NCI-H1092 treated with DMSO at 0.1 percent for 48 hours (cell line): ENCODE measurements at regions not wholly inside any gene's neighbourhood (a gene's known extent, or its start where the extent isn't known, plus 50 kb on each side); places are given as distances from the start of the nearest gene placed in this dataset.

Source experiments
- DNase-seq: peaks from one replicate; lab custom pipeline; 2025; lab: John Stamatoyannopoulos, UW

DNA sequence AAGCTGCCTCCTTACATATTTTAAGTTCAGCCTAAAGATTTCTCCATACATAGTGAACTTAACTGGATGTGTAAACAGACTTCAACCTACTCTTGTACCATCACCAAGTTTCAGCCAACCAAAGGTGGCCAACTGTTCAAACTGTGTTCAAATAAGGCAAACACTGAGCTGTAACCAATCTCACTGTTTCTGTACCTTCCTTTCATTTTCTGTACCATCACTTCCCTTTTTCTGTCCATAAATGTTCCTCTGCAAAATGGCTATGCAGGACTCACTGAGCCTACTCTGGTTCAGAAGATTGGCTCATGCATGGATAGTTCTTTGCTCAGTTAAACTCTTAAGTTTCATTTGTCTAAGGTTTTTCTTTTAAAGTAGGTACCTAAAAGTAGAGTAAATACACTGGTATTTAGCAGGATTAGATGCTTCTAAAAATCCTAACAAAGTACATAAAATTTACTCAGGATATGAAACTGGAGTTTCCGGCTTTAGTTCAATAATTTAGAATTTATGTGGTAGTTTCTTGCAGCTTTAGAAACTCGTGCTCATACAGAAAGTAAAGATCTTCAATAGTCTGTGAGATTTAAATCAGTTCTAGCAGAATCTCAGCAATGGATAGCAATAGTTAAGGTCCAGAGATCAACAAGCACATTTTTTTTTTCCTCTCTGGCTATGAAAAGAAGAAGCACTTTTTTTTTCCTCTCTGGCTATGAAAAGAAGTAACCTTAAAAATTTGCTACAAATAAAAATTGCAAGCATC, 282.0 kb upstream of the PPFIA2 start:
- no peak for DNase-seq

DNA sequence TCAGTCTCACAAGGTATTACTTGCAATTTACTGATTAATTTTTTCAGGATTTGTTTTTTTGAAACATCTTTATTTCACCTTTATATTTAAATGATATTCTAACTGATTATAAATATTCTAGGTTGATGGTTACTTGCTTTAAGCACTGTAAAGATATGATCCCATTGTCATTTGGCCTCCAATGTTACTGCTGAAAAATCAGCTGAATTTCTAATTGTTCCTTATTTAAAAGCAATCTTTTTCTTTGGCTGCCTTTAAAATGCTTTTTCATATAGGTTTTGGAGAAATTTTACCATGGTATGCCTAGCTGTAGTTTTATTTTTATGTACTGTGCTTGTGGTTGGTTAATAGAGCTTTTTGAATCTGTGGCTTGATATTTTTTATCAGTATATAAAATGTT, 275.6 kb upstream of the PPFIA2 start:
- no peak for DNase-seq

GRCh38 chr12:82029936-82030335, 270.8 kb upstream of the PPFIA2 start:
- DNase-seq: no peak

DNA sequence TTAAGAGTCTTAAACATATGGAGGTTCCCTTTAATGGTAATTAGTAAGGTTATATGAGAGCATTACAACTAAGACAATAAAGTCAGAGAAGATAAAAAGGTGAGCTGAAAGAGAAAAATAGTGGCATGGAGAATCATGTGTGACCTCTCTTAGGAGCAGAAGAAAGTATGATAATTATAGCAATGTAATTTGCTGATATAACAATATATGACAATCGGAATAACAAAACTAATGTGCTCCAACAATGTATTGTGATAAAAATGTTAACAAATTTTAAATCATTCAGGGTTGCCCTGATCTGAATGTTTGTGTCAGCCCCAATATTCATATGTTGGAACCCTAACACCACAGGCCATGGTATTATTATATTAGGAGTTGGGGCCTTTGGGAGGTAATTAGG, 269.6 kb upstream of the PPFIA2 start:
- DNase-seq: no peak

DNA sequence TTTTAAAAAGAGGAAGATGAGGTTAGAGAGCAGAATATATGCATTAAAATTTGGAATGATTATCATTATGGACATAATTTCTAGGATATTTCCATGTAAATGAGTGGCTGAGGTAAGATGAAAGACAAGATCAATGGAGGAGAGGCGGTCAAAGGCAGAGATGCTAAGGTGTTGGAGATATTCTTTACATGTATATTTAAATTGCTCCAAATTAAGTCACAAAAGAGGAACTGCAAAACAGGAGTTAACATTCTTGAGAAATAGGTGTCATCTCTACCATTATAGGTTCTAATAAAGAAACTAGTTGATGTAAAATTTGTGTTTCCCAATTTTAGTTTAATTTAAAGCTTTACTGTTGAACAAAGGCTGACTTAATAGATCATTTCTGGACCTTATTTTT, 268.5 kb upstream of the PPFIA2 start:
- DNase-seq: no peak

DNA sequence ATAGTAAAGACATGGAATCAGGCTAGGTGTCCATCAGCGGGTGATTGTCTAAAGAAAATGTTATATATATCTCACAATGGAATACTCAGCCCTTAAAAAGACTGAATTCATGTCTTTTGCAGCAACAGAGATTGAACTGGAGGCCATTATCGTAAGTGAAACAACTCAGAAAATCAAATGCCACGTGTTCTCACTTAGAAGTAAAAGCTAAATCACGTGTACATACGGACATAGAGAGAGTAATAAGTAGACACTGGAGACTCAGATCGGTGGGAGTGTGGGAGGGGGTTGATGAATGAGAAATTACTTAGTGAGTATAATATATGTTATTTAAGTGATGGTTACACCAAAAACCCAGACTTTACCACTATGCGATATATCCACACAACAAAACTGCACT, 266.3 kb upstream of the PPFIA2 start:
- no peak for DNase-seq

DNA sequence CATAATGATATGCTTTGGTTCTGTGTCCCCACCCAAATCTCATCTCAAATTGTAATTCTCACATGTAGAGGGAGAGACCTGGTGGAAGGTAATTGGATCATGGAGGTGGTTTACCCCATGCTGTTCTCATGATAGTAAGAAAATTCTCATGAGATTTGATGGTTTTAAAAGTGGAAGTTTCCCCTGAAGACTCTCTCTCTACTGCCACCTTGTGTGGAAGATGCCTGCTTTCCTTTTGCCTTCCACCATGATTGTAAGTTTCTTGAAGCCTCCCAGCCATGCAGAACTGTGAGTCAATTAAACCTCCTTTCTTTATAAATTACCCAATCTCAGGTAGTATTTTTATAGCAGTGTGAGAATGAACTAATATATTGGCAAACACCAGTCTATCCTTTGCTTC, 260.4 kb upstream of the PPFIA2 start:
- no peak for DNase-seq

DNA sequence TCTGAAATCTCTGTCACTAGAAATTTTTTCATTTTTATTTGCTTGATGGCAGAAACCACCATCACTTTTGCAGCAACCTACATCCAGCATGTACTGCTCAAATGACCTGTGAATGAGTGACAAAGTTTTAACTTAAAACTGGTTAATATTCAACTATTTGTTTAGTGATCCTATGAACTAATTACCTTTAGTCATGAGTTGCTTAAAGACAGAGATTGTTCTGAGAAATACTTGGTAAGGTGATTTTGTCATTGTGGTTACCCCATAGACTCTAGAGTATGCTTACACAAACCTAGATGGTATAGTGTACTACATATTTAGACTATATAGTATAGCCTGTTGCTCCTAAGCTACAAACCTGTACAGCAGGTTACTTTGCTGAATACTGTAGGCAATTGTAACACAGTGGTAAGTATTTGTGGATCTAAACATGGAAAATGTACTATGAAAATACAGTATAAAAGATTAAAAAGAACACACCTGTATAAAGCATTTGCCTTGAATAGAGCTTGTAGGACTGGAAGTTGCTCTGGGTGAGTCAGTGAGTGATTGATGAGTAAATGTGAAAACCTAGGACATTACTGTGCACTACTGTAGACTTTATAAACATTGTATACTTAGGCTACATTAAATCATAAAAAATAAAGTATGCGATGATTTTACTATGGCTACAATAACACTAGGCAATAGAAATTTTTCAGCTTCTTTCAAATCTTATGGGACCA, 256.6 kb upstream of the PPFIA2 start:
- DNase-seq: no peak

DNA sequence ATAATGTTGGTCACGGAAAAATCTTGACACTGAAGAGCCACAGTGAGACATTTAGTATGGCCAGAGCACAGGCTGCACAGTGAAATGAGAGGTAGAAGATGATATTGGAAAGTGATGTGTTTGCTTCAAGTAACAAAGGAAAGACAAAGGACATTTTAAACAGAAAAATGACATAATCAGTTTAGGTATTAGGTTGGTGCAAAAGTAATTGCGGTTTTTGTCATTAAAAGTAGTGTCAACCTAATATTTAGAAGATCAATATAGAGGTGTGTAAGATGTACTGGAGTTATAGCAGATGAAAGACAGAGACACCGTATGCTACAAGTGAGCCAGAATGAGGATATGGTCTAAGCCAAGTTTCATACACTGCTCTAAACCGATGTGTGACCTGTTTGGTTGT, 253.0 kb upstream of the PPFIA2 start:
- DNase-seq: no peak

DNA sequence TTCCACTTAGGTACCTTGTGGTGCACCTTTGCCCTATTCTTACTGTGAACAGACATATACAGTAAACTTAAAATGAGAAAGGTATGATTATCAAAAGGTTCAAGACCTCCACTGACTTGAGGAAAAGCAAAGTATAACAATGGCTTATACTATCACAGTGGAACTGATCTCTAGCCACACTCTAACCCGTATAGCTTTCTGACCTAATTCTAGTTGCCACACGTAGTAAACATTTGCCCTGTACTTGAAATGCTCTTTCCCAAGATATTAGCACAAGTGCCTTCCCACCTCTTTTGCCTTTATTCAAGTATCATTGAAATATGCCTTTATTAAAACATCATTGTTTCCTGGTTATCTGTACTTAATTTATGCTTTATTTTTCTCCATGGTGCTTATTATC, 250.4 kb upstream of the PPFIA2 start:
- no peak for DNase-seq

DNA sequence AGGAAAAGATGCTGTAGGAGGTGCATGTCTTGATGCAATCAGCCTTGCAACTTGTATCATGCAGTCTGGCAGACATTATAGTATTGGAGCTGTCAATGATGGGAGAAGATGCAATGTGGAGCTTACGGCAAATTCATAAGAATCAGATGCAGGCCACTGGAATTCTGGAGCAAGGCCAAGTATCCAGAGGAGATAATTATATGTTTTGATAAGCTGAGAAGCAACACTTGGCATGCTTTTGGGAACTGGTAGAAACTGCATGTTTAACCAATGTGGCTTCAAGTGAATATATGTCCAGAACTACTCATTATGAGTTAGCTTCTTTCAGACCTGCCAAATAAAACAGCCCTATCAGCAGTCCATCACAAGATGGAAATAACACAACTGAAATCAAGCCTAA, 249.1 kb upstream of the PPFIA2 start:
- no peak for DNase-seq

DNA sequence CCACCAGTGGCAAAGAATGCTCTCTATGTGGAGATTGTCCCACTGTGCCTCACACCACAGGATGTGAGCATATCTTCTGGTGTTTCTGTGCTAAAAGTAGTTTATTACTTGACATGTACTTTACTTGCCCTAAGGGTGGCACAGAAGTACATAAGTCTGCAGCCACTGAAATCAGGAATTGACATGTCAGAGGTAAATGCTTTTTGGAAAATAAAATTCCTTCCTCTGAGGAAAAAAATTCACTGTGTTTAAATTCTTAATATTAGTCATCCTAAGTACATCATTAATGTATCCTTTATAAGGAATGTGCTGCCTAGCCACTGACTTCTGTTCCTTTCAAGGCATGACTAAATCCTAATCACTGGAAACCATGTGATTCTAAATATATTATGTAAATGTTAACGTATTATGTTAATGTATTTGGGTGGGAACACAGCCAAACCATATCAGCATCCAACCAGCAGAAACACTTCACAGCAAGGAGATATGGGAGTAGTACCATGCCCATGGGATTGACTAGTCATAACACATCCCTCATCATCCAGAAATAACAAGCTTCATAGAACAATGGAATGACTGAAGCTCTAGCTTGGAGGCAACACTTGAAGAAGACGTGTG, 239.7 kb upstream of the PPFIA2 start:
- DNase-seq: no peak

GRCh38 chr12:81992461-81992860, 233.3 kb upstream of the PPFIA2 start:
- DNase-seq: peak; percentile 14

DNA sequence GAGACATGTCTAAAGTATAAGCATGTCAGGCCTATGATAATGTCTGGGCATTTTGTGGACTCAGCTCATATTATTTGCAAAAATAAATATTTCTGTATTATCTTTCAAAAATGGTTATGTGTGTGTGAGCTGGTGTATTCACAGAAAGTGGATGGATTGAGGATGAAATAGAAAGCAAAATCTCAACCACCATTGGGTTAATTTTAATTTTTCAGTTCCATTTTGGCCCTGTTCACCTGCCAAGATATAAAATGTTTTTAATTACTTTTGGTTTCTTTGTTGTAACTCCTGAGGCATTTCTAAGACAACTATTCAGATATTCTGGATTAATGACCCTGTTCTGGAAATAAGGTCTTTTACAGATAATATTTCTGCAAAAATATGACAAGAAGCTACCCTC, 232.7 kb upstream of the PPFIA2 start:
- DNase-seq: no peak

GRCh38 chr12:81988362-81988761, 229.2 kb upstream of the PPFIA2 start:
- DNase-seq: no peak

DNA sequence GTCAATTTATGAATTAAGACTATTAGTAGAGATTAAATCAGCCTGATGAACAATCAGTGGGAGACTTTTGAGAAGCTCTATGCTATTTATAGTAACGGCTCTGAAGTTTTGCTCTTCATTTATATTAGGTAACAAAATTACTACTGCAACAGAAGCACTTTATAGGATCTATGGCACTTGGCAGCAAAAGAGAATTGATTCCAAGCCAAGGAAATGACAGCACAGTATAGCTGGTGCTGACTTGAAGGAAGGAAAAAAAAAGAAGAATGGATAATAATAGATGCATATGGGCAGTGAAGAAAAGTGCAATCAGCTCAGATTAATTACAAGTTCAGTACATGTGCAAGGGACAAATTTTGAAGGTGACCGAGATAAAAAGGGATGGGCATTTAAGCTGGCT, 228.2 kb upstream of the PPFIA2 start:
- no peak for DNase-seq

DNA sequence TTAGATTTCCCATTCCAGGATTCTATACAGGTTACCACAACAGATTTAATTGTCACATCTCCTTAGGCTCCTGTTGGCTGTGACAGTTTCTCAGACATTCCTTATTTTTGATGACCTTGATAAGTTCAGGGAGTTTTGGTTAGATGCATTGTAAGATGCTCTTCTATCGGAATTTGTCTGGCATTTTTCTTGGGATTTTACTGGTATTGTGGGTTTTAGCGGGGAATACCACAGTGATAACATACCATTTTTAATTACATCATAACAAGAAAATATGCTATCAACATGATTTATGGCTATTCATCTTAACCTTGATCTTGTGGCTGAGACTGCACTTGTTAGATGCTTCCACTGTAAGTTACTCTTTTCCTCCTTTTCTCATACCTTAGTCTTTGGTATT, 217.5 kb upstream of the PPFIA2 start:
- no peak for DNase-seq

DNA sequence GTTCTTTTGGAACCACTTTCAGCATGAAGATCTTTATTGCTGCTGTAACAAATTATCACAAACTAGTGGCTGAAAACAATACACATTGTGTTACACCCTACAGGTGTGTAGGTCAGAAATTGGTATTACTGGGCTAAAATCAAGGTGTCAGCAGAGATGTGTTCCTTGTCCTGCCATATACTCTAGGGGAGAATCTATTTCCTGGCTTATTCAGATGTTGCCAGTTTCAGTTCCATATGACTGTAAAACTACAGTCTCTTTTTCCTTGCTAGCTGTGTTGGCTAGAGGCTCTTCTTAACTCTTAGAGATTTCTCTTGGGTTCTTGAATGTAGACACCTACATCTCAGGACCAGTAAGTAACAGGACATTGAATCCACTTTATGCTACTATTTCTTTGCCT, 215.6 kb upstream of the PPFIA2 start:
- DNase-seq: no peak

DNA sequence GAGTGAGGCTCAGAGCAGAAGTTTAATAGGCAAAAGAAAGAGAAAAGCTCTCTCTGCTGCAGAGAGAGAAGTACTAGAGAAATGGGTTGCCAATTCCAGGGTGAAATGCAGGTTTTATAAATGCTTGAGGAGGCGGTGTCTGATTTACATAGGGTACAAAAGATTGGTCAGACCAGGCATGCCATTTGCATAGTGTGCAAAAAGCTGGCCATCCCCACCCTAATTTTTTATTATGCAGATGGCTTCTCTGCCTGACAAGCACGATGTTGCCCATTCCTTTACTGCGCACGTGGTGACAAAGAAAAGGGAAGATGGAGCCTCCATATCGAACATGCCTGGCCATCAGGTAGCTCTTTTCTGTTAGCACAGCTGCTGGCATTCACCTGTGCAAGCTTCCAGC, 209.3 kb upstream of the PPFIA2 start:
- DNase-seq: no peak

GRCh38 chr12:81963636-81964035, 204.5 kb upstream of the PPFIA2 start:
- DNase-seq: no peak

- DNase-seq: no peak
These were observed 203.9 kb upstream of the PPFIA2 start for GRCh38 chr12:81963026-81963425.

DNA sequence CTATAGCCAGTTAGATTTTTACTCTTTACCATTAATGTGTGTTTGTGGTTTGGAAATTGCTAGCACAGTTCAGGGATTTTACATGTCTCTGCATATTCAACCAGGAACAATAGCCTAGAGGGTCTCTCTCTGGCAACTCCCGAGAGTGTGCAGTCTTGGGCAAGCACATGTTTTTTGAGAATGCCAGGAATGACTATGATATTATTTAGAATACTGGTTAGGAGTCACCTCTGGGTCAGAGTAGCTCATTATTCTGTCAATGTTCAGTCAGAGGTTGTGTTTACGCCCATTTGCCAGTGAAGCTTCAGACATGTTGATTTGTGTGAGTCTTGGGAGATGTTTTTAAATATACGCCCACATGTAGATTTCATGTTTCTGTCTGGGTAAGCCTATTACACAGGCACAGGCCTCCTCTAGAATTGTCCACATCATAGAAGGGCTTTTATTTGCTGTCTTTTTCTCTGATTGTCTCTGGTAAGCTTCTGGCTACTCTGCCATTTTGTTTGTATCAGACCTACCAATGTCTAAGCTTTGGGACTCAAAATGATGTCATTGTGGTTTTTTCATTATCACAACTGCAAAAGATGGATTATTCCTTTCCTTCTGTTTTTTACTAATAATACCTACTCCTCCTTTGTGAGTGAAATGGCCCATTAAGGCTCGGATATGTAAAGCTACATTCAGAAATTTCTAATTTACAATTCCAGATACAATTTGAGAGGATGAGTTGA, 203.1 kb upstream of the PPFIA2 start:
- no peak for DNase-seq

DNA sequence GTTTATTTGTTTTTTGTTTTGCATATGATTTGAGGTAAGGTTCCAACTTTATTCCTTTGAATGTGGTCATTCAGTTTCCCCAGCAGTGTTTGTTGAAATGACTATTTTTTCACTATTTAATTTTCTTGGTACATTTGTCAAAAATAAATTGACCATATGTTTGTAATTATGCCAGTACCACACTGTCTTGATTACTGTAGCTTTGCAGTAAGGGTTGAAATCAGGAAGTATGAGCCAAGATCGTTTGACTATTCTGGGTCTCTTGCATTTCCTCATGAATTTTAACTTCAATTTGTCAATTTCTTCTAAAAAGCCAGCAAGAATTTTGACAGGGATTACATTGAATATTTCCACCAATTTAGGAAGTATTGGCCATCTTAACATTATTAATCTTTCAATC, 199.3 kb upstream of the PPFIA2 start:
- no peak for DNase-seq
